H1 (cell line): ENCODE measurements at regions not wholly inside any gene's neighbourhood (a gene's known extent, or its start where the extent isn't known, plus 50 kb on each side); places are given as distances from the start of the nearest gene placed in this dataset.

Experiments
- BRCA1 ChIP-seq: IDR thresholded peaks from 2 replicates; pipeline ENCODE4 v1.6.1; 2012; ENCODE audit warnings: low read depth, low read length, improper control_type of control experiment
- CEBPB ChIP-seq: IDR thresholded peaks from 2 replicates; pipeline ENCODE4 v1.6.1; 2012; ENCODE audit warnings: low read depth, low read length
- CHD2 ChIP-seq: IDR thresholded peaks from 2 replicates; pipeline ENCODE4 v1.6.1; 2012; ENCODE audit warnings: low read length, improper control_type of control experiment
- CTBP2 ChIP-seq: IDR thresholded peaks from 2 replicates; pipeline ENCODE4 v1.7.0; 2011; ENCODE audit warnings: borderline replicate concordance, mild to moderate bottlenecking, moderate library complexity, mixed read lengths, low read length; ENCODE audit not compliant: insufficient read depth, insufficient read length
- POU5F1 ChIP-seq: IDR thresholded peaks from 2 replicates; pipeline ENCODE4 v1.6.1; 2011; ENCODE audit warnings: low read depth, mild to moderate bottlenecking, low read length, moderate library complexity
- SIN3A ChIP-seq, 2 experiments: IDR thresholded peaks in 1 of 2; conservative IDR thresholded peaks in 1 of 2; 2 replicates each; pipeline ENCODE4 v1.6.1; 2011 to 2012; ENCODE audit warnings: low read length in 2 of 2, improper control_type of control experiment in 1 of 2, low read depth in 1 of 2, mild to moderate bottlenecking in 1 of 2
- SRF ChIP-seq: IDR thresholded peaks from 2 replicates; pipeline ENCODE4 v1.6.1; 2011; ENCODE audit warnings: mild to moderate bottlenecking, low read depth, low read length, moderate library complexity
- YY1 ChIP-seq: IDR thresholded peaks from 2 replicates; pipeline ENCODE4 v1.6.1; 2011; ENCODE audit warnings: low read depth, mild to moderate bottlenecking, low read length

- TF ChIP-seq YY1 (no peak), CHD2 (no peak), CTBP2 (no peak), POU5F1 (no peak), BRCA1 (no peak), SIN3A (conservative IDR thresholded peaks at IDR 0.05 in 1 of 2, IDR thresholded peaks at IDR 0.05 in 1 of 2; ENCODE audit: low read depth in 1 of 2, low read length in 2 of 2) (no peak), SRF (no peak), CEBPB (no peak)
Observed at GRCh38 chr5:116778032-116778431, 203.4 kb upstream of the SEMA6A start (continued).
